HepG2 (cell line): ENCODE measurements at regions not wholly inside any gene's neighbourhood (a gene's known extent, or its start where the extent isn't known, plus 50 kb on each side); places are given as distances from the start of the nearest gene placed in this dataset.

Source experiments
- ATAC-seq: fragments of 200-7000 bp; cut with Tn5 transposase; 3 replicates; pipeline ENCODE4 v1.9.1; 2020; ENCODE audit warnings: mild to moderate bottlenecking, moderate library complexity
- BruUV-seq: library from RNA; stranded (reverse); fragments of 400-500 nt; replicated peaks from 2 replicates; lab custom pipeline; 2021; lab: Mats Ljungman, UMichigan
- CTCF ChIA-PET: fragments of 300-600 bp; formaldehyde crosslinking; extraction: SDS; loops from one replicate; lab custom pipeline; 2021; ENCODE audit warnings: low total read pairs, inconsistent platforms, low intra/inter-chr PET ratio; lab: Yijun Ruan, JAX
- POLR2A ChIA-PET: fragments of 350-600 bp; sonication (Branson Sonifier 250); formaldehyde crosslinking; loops from one replicate; lab custom pipeline; 2020; ENCODE audit warnings: antibody characterized with exemption, inconsistent platforms; lab: Yijun Ruan, JAX
- DNase-seq: peaks from one replicate; pipeline ENCODE4 v3.0.0-alpha.2; 2015; ENCODE audit warnings: low spot score
- FAIRE-seq: peaks from 3 replicates; lab custom pipeline; 2011; peaks lifted over from hg19 to GRCh38; lab: Jason Lieb, UNC
- H2AFZ ChIP-seq: one replicate; pipeline ENCODE4 v1.6.1; 2011; ENCODE audit warnings: low read length, inconsistent platforms
- H3K27ac ChIP-seq: fragments of 300-600 bp; 3 replicates; pipeline ENCODE4 v1.8.0; 2011; ENCODE audit warnings: mixed run types, mild to moderate bottlenecking, mixed read lengths, low read length, inconsistent platforms; ENCODE audit not compliant: insufficient read depth; ENCODE audit errors: extremely low read length
- H3K27me3 ChIP-seq, 2 experiments: fragments of 200-600 bp in 1 of 2; 2 replicates in 1 of 2; 3 replicates in 1 of 2; pipeline versions ENCODE4 v1.6.0 to v1.8.0; 2011; ENCODE audit warnings: low read length in 2 of 2, mild to moderate bottlenecking in 2 of 2, moderate library complexity in 2 of 2, inconsistent platforms in 1 of 2; ENCODE audit not compliant: insufficient read depth in 2 of 2, control insufficient read depth in 1 of 2
- H3K36me3 ChIP-seq, 2 experiments: fragments of 200-600 bp in 1 of 2; replicated peaks in 1 of 2; 2 replicates in 1 of 2; 3 replicates in 1 of 2; pipeline versions ENCODE4 v1.5.1 to v1.8.0; 2011; ENCODE audit warnings: low read length in 2 of 2, inconsistent platforms in 1 of 2; ENCODE audit not compliant: insufficient read depth in 2 of 2, control insufficient read depth in 1 of 2
- H3K4me1 ChIP-seq: 2 replicates; pipeline ENCODE4 v1.5.1; 2012; ENCODE audit warnings: low read length, inconsistent platforms; ENCODE audit not compliant: insufficient read depth
- H3K4me2 ChIP-seq: 2 replicates; pipeline ENCODE4 v1.6.0; 2011; ENCODE audit warnings: low read depth, low read length, inconsistent platforms
- H3K4me3 ChIP-seq, 3 experiments: fragments of 200-600 bp in 1 of 3; sonication (generic), shearing (Covaris generic) in 1 of 3; replicated peaks in 1 of 3; 2 replicates each; pipeline ENCODE4 v1.5.1; 2011 to 2016; ENCODE audit warnings: low read length in 3 of 3, inconsistent platforms in 2 of 3, low read depth in 2 of 3, mild to moderate bottlenecking in 2 of 3, control low read depth in 1 of 3, mixed read lengths in 1 of 3; ENCODE audit not compliant: insufficient read depth in 1 of 3
- H3K79me2 ChIP-seq: one replicate; pipeline ENCODE4 v1.6.1; 2011; ENCODE audit warnings: low read length, inconsistent platforms; ENCODE audit not compliant: insufficient read depth
- H3K9ac ChIP-seq: 2 replicates; pipeline ENCODE4 v1.6.0; 2011; ENCODE audit warnings: mild to moderate bottlenecking, low read depth, low read length, inconsistent platforms; ENCODE audit not compliant: insufficient read depth
- H3K9me3 ChIP-seq: 2 replicates; pipeline ENCODE4 v1.5.1; 2012; ENCODE audit warnings: mild to moderate bottlenecking, low read length
- H4K20me1 ChIP-seq: 2 replicates; pipeline ENCODE4 v1.6.0; 2011; ENCODE audit warnings: inconsistent platforms, mild to moderate bottlenecking, low read length, moderate library complexity; ENCODE audit not compliant: insufficient read depth
- ATF6 ChIP-seq: sonication (generic); formaldehyde crosslinking; conservative IDR thresholded peaks from 2 replicates; pipeline ENCODE4 v1.4.0; 2020; ENCODE audit warnings: missing genetic modification reagents
- E2F2 ChIP-seq: sonication (generic); formaldehyde crosslinking; IDR thresholded peaks from 2 replicates; pipeline ENCODE4 v1.4.0; 2020; ENCODE audit warnings: missing genetic modification reagents, borderline replicate concordance
- HNF4A ChIP-seq: sonication (generic); formaldehyde crosslinking; IDR thresholded peaks from 2 replicates; pipeline ENCODE4 v1.4.0; 2020; ENCODE audit warnings: missing genetic modification reagents
- MIER2 ChIP-seq: IDR thresholded peaks from 2 replicates; pipeline ENCODE4 v1.6.1; 2016; ENCODE audit warnings: missing biosample characterization, missing genetic modification reagents
- SMAD3 ChIP-seq: sonication (generic); formaldehyde crosslinking; IDR thresholded peaks from 2 replicates; pipeline ENCODE4 v1.4.0; 2020; ENCODE audit warnings: missing genetic modification reagents
- THAP9 ChIP-seq: sonication (generic); formaldehyde crosslinking; IDR thresholded peaks from 2 replicates; pipeline ENCODE4; 2020; ENCODE audit warnings: missing genetic modification reagents, mild to moderate bottlenecking, borderline replicate concordance
- ZFP62 ChIP-seq: sonication (generic); formaldehyde crosslinking; IDR thresholded peaks from 2 replicates; pipeline ENCODE4 v1.4.0; 2020; ENCODE audit warnings: missing genetic modification reagents
- ZNF205 ChIP-seq: IDR thresholded peaks from 2 replicates; pipeline ENCODE4 v1.6.1; 2018; ENCODE audit warnings: missing biosample characterization, missing genetic modification reagents
- ZNF318 ChIP-seq: sonication (generic); formaldehyde crosslinking; IDR thresholded peaks from 2 replicates; pipeline ENCODE4 v1.4.0; 2020; ENCODE audit warnings: mild to moderate bottlenecking, missing genetic modification reagents
- ZNF543 ChIP-seq: sonication (generic); formaldehyde crosslinking; IDR thresholded peaks from 2 replicates; pipeline ENCODE4 v1.4.0; 2020; ENCODE audit warnings: mild to moderate bottlenecking, missing genetic modification reagents
- WGBS: methylation state at CpG from one replicate; pipeline ENCODE4 v1.1.6; 2017; ENCODE audit warnings: low lambda C conversion rate; 5-methylcytosine and 5-hydroxymethylcytosine counted together
- in situ Hi-C: cut with HindIII; loops from 2 replicates; pipeline ENCODE4 v1.10.0; 2017; ENCODE audit warnings: low pct_unique_long_range_greater_than_20kb; ENCODE audit not compliant: extremely low pct_ligation_motif_present
- intact Hi-C: fragments of 100-400 bp; cut with micrococcal nuclease; formaldehyde crosslinking; loops from one replicate; pipeline ENCODE4 v1.10.0; 2022; ENCODE audit not compliant: unreplicated experiment

GRCh38 chr10:20993830-20994527, 96.9 kb upstream of the NEBL start:
- Histone ChIP-seq H3K27me3 (no peaks in the 10 kb centered on the region), H3K36me3 (no peaks in the 10 kb centered on the region), H3K4me1 (no peaks in the 10 kb centered on the region), H3K79me2 (no peaks in the 10 kb centered on the region), H3K9me3 (no peaks in the 10 kb centered on the region), H3K4me2 (no peak overlapping the region), H3K27ac (no peak overlapping the region), H2AFZ (no peak overlapping the region), H3K4me3 (no peak overlapping the region), H3K9ac (no peak overlapping the region), H4K20me1 (no peaks in the 10 kb centered on the region)
- ChIA-PET CTCF (no interaction called here), POLR2A (no interaction called here)
- intact Hi-C loops (no loop called here), in situ Hi-C loops (no loop called here)
- no peak for FAIRE-seq
- BruUV-seq = no TSS peak
- WGBS = 35% methylated on average over 7 of the region's 7 CpGs
- no peak for DNase-seq
- no peak for ATAC-seq
- no peak for TF ChIP-seq SMAD3 (CRISPR knock-in tag)
- no peak for TF ChIP-seq MIER2
- no peak for TF ChIP-seq THAP9 (CRISPR knock-in tag)
- no peak for TF ChIP-seq E2F2
- no peak for TF ChIP-seq ZNF543 (CRISPR knock-in tag)
- TF ChIP-seq ATF6 = no peak
- no peak for TF ChIP-seq ZNF318
- no peak for TF ChIP-seq ZNF205 (CRISPR knock-in tag)
- no peak for TF ChIP-seq ZFP62 (CRISPR knock-in tag)
- TF ChIP-seq HNF4A (CRISPR knock-in tag) = no peak
